ENCODE measurements at regions not wholly inside any gene's neighbourhood (a gene's known extent, or its start where the extent isn't known, plus 50 kb on each side); places are given as distances from the start of the nearest gene placed in this dataset.

DNA sequence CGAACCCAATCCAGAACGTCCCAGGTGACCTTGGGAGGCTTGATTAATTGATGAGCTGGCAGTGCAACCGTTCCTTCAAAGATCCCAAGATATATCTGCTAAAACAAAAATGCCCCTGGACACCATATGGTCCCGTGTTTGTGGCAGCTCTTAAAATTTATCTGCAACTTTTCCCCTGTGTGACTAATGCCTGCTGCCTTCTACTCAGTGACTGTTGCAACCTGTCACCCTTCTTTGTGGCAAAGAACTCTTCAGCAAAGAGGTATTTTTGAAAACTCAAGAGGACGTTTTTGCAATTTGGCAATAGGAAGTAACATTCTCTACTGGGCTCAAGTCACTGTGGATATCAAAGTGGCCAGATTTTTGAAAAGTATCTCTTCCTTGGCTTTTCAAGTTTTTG is 75.8 kb upstream of the SOD3 start:
- DNase-seq (ENCODE audit: low read depth): no peak

- DNase-seq (ENCODE audit: low read depth): no peak
Observed at GRCh38 chr4:24720436-24720835, 74.9 kb upstream of the SOD3 start.

DNA sequence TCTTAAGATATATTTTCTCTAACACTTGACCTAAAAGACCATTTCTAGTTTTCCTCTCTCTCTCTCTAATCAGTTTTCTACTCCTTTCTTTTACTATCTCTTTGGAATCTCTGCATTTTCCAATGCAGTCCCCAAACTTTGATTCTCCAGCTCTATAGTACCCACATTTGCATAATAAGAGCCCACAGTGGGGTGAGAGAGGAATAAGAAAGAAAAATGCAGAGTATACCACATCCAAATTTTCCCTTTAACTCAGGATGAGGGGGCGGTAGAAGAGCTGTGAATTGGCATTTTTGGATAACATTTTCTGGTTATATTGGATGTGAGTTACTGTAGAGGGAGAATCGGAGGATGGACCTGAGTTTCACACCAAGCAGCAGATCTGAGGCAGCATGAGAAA is 74.4 kb upstream of the SOD3 start:
- DNase-seq (ENCODE audit: low read depth): no peak

- no peak for DNase-seq (ENCODE audit: low read depth)
Observed at GRCh38 chr4:24722026-24722568, 73.3 kb upstream of the SOD3 start.

DNA sequence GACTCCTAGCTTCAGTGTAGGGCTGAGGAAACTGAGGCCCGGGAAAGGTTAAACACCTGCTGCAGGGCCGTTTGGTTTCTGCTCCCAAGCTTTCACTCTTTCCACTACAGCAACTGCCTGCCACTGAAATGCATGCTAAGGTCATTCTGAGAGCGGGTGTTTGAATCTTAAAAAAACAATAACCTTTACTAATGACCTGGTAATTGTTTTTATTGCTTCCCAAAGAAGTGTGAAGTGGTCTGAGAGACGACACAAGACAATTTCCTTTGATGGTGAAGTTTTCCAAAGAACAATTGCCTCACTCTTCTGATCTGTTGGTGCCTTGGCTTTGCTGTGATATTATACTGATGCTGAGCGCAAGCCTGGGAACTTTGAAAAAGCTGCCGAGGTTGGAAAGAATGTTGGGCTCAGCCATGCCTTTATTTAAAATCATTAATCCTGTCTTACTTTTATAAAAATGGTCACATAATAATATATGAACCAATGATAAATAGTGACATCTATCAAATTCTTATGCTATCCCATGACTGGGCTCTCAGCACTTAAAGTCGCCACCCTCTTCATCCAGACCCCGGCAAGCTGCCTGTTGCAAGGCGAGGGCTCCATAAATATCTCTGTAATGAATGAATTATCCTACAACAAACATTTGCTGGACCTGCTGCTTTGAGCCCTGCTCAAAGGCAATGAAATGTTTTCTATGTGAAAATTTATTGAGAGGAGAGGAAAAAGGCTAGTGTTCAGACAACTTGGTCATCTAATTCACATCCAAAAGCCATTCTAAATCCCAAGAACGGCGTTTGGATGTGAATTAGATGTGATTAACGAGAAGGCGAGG is 67.8 kb upstream of the SOD3 start:
- no peak for DNase-seq (ENCODE audit: low read depth)

DNA sequence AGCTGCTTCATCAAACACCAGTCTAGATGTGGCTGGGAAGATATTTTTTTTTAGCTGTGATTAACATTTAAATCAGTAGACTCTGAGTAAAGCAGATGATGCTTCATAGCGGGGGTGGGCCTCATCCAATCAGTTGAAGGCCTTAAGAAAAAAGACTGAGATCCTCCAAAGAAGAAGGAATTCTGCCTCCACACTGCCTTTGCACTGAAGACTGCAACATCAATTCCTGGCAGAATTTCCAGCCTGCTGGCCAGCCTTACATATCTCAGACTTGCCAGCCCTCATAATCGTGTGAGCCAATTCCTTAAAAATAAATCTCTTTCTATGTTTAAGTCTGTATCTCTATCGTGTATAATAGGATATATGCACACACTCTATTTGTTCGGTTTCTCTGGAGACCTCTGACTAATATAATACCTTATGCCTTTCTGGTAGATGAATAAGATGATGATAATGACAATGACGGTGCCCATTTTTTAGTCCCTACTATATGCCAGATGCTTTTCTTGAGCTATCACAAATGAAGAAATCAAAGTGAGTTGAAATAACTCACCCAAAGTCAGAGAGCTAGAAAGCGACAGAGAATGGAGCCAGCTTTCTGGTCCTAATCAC is 66.1 kb upstream of the SOD3 start:
- DNase-seq (ENCODE audit: low read depth): no peak

DNA sequence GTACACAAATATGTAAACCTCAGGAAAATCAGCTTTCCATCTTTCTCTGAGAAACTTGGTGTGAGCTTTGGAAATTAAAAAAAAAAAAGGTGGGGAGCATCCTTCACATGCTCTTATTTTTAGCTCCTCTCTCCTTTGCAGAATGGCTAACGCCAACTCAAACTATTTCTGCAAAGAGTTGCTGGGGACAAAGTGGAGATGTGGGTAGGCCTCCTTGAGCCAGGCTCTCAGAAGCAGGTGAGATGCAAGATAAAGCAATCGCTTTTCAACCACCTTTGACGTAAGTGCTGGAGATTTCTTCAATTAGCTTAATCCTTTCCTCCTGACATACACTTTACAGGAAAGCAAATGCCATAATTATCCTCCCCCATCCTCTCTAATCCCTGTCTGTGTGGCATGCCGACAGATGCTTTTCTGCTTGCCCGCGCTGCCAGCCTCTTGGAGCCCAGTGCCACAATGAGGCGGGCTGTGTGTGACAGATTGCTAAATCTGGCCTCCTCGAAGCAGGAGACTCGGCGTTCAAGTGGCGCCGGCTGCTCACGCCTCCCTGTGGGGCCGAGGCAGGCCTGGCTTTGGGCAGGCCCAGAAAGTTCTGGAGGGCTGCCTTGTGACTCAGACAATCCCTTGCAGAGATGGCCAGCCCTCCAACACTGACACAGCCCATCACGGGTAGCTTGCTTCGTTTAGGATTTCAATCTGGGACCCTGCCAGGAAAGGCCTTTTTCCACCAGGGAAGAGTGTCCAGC is 64.9 kb upstream of the SOD3 start:
- DNase-seq (ENCODE audit: low read depth): peak; percentile 71

- no peak for DNase-seq (ENCODE audit: low read depth)
Observed at GRCh38 chr4:24731448-24731847, 63.9 kb upstream of the SOD3 start.

DNA sequence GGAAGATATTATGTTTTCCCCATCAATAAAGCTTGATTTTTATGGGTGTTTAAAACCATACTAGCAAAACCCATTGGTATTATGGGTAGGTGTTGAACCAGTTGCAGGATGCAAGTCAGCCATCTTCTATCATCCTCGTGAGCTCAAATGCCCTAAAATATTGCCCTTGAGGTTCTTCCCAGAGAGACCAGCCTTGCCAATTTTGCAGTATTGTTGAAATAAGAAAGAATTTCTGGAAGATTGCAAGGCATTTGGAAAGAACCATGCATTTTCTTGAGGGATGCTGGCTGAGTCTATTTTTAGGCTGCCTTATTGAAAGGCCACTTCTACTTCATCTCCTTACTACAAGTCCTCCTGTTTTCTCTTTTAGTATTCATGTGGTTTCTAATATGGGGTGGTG is 60.9 kb upstream of the SOD3 start:
- no peak for DNase-seq (ENCODE audit: low read depth)

DNA sequence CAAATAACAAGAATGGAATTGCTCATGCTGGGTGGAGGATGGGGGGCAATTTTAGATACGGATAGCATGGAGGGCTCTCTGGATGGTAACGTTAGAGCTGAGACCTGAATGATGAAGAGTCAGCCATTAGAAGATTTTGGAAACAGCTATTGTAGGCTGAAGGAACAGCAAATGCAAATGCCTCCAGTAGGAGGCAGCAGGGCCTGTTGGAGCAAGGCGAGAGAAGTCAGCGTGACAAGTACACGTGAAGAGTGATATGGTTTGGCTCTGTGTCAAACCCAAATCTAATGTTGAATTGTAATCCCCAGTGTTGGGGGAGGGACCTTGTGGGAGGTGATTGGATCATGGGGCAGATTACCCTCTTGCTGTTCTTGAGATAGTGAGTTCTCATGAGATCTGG is 59.3 kb upstream of the SOD3 start:
- no peak for DNase-seq (ENCODE audit: low read depth)

- no peak for DNase-seq (ENCODE audit: low read depth)
Observed at GRCh38 chr4:24741910-24742309, 53.5 kb upstream of the SOD3 start.

DNA sequence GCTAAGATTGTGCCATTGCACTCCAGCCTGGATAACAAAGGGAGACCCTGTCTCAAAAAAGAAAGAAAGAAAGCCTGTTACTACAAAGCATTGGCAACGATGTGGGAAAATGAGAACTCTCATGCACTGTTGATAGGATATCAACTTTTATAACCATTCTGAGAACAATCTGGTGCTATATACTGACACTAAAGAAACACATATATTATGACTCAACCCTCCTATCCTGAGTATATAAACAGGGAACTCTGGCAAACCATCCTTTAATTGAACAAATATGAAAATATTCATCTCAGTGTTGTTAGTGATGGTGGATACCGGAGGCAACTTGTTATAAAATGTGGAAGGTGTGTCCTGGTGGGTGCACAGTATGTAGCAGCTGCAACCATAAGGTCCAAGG is 53.0 kb upstream of the SOD3 start:
- no peak for DNase-seq (ENCODE audit: low read depth)

DNA sequence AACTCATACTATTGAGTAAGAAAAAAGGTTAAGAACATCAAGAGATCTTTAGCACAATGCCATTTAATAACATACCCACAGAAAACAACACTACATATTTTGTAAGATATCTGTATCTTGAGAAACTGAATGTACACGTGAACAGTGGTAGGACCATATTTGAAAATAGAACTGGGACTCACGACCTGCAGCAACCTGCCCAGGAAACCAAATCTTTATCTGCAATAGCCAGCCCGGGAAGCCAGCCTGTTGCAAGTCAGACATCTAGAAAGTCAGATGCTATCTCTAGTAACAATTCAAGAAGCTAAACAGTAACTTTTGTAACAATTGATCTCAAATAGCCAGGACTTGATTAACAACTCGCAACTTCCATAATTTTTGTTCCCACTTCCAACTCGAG is 52.6 kb upstream of the SOD3 start:
- DNase-seq (ENCODE audit: low read depth): no peak

DNA sequence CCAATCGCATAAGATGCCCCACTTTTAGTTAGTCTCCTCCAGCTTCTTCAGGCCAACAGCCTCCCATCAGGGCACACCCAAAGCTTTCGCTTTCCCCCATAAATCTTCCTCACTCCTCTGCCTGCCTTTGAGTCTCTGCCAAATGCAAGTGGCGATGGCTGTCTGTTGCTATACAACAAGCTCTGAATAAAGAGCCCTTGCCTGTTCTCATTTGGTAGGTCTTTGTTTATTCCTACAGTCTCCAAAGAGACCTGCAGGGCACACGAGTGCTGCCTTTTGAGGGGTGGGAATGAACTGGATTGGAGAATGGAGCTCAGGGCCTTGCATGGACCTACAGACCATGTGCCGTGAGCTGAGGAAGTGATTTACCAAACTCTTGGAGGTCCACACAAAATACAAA is 52.2 kb upstream of the SOD3 start:
- DNase-seq (ENCODE audit: low read depth): peak; percentile 12

DNA sequence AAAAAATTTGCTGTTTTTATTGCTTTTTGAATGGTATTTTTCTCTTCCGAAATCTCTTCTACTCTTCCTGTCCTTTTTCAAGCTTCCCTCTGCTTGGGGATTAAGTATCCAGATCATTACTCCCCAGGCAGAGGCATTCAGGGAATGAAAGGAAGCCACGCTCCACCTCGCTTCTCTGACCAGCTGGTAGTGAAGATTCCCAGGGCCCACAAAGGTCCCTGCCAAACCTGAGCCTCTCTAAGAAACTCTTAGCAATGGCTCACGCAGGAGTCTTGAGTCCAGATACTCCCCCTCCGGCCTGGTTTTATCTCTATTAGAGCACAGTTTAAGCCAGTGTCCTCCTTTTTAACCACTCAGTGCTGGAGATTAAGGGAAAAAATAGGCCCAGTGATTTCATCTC is 51.4 kb upstream of the SOD3 start:
- no peak for DNase-seq (ENCODE audit: low read depth)

DNA sequence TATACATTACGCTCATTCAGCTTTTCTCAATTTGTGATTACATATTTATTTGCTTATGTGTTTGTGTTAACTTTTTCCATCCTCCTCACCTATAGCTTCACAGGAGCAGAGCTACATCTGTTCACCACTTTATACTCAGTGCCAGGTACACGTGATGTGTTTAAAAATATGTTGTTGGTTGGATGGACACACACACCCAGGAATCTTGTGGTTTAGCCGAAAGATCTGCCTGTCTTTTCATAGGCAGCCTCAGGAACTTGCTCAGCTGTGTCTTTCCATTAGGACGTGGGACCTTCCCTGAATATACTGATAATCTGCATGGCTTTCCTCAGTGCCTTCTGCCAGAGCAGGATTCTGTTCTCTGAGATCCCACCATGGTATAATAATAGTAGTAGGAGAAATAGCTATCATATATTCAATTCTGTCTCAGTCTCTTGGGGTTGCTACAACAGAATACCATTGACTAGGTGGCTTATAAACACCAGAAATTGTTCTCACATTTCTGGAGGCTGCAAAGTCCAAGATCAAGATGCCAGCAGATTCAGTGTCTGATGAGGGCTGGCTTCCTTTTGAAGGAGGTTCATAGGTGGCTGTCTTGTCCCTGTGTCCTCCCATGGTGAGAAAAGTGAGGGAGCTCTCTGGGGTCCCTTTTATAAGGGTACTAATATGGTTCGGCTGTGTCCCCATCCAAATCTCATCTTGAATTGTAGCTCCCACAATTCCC is 50.0 kb upstream of the SOD3 start:
- peak; percentile 46 for DNase-seq (ENCODE audit: low read depth)

Measured in M059J (cell line).